HG02852 (cell line): ENCODE measurements at regions not wholly inside any gene's neighbourhood (a gene's known extent, or its start where the extent isn't known, plus 50 kb on each side); places are given as distances from the start of the nearest gene placed in this dataset.

Experiments
- ATAC-seq: cut with Tn5 transposase; IDR thresholded peaks from one replicate; pipeline ENCODE4 v1.9.1; 2021; ENCODE audit warnings: mild to moderate bottlenecking, moderate library complexity; ENCODE audit not compliant: unreplicated experiment

- ATAC-seq: no peak
These were observed 191.9 kb upstream of the MPHOSPH6 start for GRCh38 chr16:82361885-82362284.

GRCh38 chr16:82360024-82360783 is 190.2 kb upstream of the MPHOSPH6 start:
- ATAC-seq: no peak

GRCh38 chr16:82358606-82359221 is 188.7 kb upstream of the MPHOSPH6 start:
- ATAC-seq: no peak

GRCh38 chr16:82358161-82358560 is 188.1 kb upstream of the MPHOSPH6 start:
- no peak for ATAC-seq

- no peak for ATAC-seq
These were observed 187.2 kb upstream of the MPHOSPH6 start for GRCh38 chr16:82357237-82357636.

GRCh38 chr16:82350560-82350959 is 180.5 kb upstream of the MPHOSPH6 start:
- no peak for ATAC-seq

- no peak for ATAC-seq
These were observed 175.3 kb upstream of the MPHOSPH6 start for GRCh38 chr16:82345318-82345717.

- no peak for ATAC-seq
These were observed 174.1 kb upstream of the MPHOSPH6 start for GRCh38 chr16:82344157-82344556.

GRCh38 chr16:82341146-82341669 is 171.2 kb upstream of the MPHOSPH6 start:
- ATAC-seq: no peak

GRCh38 chr16:82340531-82340930 is 170.5 kb upstream of the MPHOSPH6 start:
- ATAC-seq: no peak

- no peak for ATAC-seq
These were observed 167.3 kb upstream of the MPHOSPH6 start for GRCh38 chr16:82337355-82337754.

GRCh38 chr16:82331974-82332750 is 162.1 kb upstream of the MPHOSPH6 start:
- ATAC-seq: no peak

GRCh38 chr16:82331397-82331796 is 161.4 kb upstream of the MPHOSPH6 start:
- ATAC-seq: no peak

GRCh38 chr16:82329504-82330192 is 159.6 kb upstream of the MPHOSPH6 start:
- ATAC-seq: no peak

GRCh38 chr16:82328881-82329469 is 159.0 kb upstream of the MPHOSPH6 start:
- ATAC-seq: no peak

GRCh38 chr16:82323171-82323570 is 153.1 kb upstream of the MPHOSPH6 start:
- no peak for ATAC-seq

- ATAC-seq: no peak
These were observed 152.2 kb upstream of the MPHOSPH6 start for GRCh38 chr16:82322177-82322576.

- ATAC-seq: no peak
These were observed 149.0 kb upstream of the MPHOSPH6 start for GRCh38 chr16:82319038-82319437.

- no peak for ATAC-seq
These were observed 147.6 kb upstream of the MPHOSPH6 start for GRCh38 chr16:82317411-82318167.

- no peak for ATAC-seq
These were observed 143.7 kb upstream of the MPHOSPH6 start for GRCh38 chr16:82313754-82314153.
